Thoracic aorta (tissue), 2 donors: ENCODE measurements at regions not wholly inside any gene's neighbourhood (a gene's known extent, or its start where the extent isn't known, plus 50 kb on each side); places are given as distances from the start of the nearest gene placed in this dataset.

Experiments used
- ATAC-seq: fragments of 150-250 bp; one replicate; pipeline ENCODE4 v1.8.0; 2017; ENCODE audit warnings: low read depth; ENCODE audit not compliant: insufficient number of reproducible peaks, low FRiP score
- DNase-seq: peaks from one replicate; pipeline ENCODE4 v3.0.0-alpha.2; 2020; ENCODE audit warnings: low spot score
- H3K27ac ChIP-seq, 2 donors: fragments of 200-600 bp; sonication (generic); 1 replicate in 1 of 2; 2 replicates in 1 of 2; pipeline ENCODE4 v1.5.1; 2016; ENCODE audit warnings: mild to moderate bottlenecking in 2 of 2, moderate library complexity in 2 of 2
- H3K27me3 ChIP-seq: fragments of 200-600 bp; sonication (generic); replicated peaks from 2 replicates; pipeline ENCODE4 v1.6.0; 2016; ENCODE audit warnings: mild to moderate bottlenecking; ENCODE audit not compliant: insufficient read depth
- H3K36me3 ChIP-seq: fragments of 200-600 bp; sonication (generic); one replicate; pipeline ENCODE4 v1.5.1; 2016
- H3K4me1 ChIP-seq, 2 donors: fragments of 200-600 bp; sonication (generic); 1 replicate in 1 of 2; 2 replicates in 1 of 2; pipeline versions ENCODE4 v1.5.1 to v1.6.0; 2016; ENCODE audit warnings: low read depth in 2 of 2, mild to moderate bottlenecking in 1 of 2; ENCODE audit not compliant: control insufficient read depth in 1 of 2
- H3K4me3 ChIP-seq: fragments of 200-600 bp; sonication (generic); 2 replicates; pipeline ENCODE4 v1.5.1; 2016; ENCODE audit warnings: mild to moderate bottlenecking
- H3K9me3 ChIP-seq: fragments of 200-600 bp; sonication (generic); 2 replicates; pipeline ENCODE4 v1.5.1; 2016
- TF ChIP-seq, protein P1 (sequence below): fragments of 200-600 bp; sonication (generic); IDR thresholded peaks from one replicate; pipeline ENCODE4 v1.5.1; 2019; ENCODE audit warnings: antibody characterized with exemption

DNA sequence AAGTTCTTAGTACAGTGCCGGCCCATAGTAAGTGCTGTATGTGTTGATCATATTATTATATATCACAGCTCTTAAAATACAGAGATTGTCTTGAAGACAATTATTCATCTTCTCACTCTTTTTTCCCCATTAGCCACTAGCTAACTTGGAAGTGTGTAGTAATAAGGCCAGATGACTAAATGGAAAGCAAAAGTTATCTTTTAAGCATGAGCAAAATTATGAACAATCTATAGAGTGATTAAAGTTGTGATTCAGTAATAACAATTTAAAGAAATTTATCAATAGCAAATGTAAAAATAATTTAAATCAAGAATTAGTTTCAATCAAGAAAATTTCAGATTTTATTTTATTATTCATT lies 630.9 kb upstream of the TBL1XR1 start:
- no peak overlapping the region for H3K4me3 ChIP-seq
- DNase-seq (no peak), ATAC-seq (no peak)
- peaks cover 19 to 48% of the 10 kb centered on the region in 2 donors for H3K4me1 ChIP-seq
- no peak overlapping the region for H3K27ac ChIP-seq
- TF ChIP-seq, protein P1, sequence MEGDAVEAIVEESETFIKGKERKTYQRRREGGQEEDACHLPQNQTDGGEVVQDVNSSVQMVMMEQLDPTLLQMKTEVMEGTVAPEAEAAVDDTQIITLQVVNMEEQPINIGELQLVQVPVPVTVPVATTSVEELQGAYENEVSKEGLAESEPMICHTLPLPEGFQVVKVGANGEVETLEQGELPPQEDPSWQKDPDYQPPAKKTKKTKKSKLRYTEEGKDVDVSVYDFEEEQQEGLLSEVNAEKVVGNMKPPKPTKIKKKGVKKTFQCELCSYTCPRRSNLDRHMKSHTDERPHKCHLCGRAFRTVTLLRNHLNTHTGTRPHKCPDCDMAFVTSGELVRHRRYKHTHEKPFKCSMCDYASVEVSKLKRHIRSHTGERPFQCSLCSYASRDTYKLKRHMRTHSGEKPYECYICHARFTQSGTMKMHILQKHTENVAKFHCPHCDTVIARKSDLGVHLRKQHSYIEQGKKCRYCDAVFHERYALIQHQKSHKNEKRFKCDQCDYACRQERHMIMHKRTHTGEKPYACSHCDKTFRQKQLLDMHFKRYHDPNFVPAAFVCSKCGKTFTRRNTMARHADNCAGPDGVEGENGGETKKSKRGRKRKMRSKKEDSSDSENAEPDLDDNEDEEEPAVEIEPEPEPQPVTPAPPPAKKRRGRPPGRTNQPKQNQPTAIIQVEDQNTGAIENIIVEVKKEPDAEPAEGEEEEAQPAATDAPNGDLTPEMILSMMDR, result no peak
- H3K9me3 ChIP-seq, result no peaks in the 10 kb centered on the region
- no peaks in the 10 kb centered on the region for H3K36me3 ChIP-seq
- no peaks in the 10 kb centered on the region for H3K27me3 ChIP-seq

DNA sequence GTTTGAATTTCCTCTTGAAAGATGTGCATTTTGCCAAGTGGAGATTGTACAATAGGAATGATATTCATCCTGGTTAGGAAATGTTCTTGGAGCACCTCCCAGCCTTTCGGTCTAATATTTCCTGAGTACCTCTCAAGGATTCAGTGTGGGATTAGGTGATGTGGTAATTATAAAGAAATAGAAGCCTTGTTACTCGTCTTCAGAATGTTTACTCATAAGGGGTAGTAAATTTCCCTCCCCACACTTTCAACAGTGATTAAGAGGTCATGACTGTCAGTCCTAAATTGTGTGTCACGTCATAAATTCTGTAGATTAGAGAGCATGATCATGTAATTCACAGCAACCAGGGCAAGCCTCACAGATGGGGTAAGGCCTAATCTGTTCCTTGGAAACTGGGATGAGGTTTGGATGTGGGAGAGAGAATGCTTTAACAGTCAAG lies 633.1 kb upstream of the TBL1XR1 start:
- TF ChIP-seq, protein P1, result no peak
- peak overlapping the region in 1 of 2 donors; percentile 15 for H3K27ac ChIP-seq
- H3K27me3 ChIP-seq, result no peaks in the 10 kb centered on the region
- H3K4me3 ChIP-seq, result no peak overlapping the region
- no peak for DNase-seq
- no peak for ATAC-seq
- no peaks in the 10 kb centered on the region for H3K9me3 ChIP-seq
- H3K36me3 ChIP-seq, result no peaks in the 10 kb centered on the region
- H3K4me1 ChIP-seq, result peaks cover 7 to 30% of the 10 kb centered on the region in 2 donors

GRCh38 chr3:177831361-177831760 lies 634.1 kb upstream of the TBL1XR1 start:
- TF ChIP-seq, protein P1, result no peak
- H3K36me3 ChIP-seq, result no peaks in the 10 kb centered on the region
- H3K27ac ChIP-seq, result no peak overlapping the region
- H3K4me3 ChIP-seq, result no peak overlapping the region
- no peaks in the 10 kb centered on the region for H3K9me3 ChIP-seq
- ATAC-seq, result no peak
- H3K4me1 ChIP-seq, result peaks cover 7 to 33% of the 10 kb centered on the region in 2 donors
- no peak for DNase-seq
- no peaks in the 10 kb centered on the region for H3K27me3 ChIP-seq

DNA sequence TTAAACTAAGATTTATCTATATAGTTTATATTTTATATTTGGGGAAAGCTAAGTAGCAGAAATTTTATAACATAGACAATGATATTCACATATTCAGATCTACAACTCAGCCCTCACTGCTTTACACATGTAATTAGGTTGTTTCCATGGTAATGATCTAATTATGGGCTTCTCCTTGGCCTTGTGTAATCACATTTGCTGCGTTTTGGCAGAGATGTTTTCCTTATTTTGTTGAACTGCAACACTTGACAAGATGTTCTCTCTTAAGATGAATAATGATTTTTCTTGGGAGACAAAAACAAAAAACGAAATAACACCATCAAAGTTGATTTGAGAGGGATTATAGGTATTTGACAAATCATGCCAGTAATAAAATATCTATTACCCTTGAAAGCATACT lies 635.6 kb upstream of the TBL1XR1 start:
- no peak overlapping the region for H3K27ac ChIP-seq
- no peak for DNase-seq
- no peaks in the 10 kb centered on the region for H3K36me3 ChIP-seq
- H3K4me1 ChIP-seq, result peaks cover 7 to 27% of the 10 kb centered on the region in 2 donors
- H3K27me3 ChIP-seq, result no peaks in the 10 kb centered on the region
- H3K9me3 ChIP-seq, result no peaks in the 10 kb centered on the region
- ATAC-seq, result no peak
- TF ChIP-seq, protein P1, result no peak
- H3K4me3 ChIP-seq, result no peak overlapping the region

DNA sequence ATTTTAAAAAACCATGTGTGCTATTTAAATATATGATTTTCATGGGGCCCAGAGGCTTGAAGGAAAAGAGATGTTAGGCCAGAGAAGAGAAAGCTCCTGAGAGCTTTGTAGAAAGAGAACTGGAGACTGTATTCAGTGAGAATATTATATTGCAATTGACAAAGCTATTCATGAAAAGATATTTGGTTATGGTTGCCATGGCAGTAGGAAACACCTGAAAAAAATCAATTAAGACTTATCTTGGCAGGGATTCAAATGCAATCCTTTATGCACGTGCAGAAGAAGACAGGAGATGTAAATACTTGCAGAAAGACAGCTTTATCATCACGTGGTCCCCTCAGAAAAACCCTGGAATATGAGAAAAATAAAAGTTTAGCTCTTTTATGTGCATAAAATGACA lies 636.0 kb upstream of the TBL1XR1 start:
- TF ChIP-seq, protein P1, result no peak
- H3K36me3 ChIP-seq, result no peaks in the 10 kb centered on the region
- no peak for DNase-seq
- no peak for ATAC-seq
- H3K9me3 ChIP-seq, result no peaks in the 10 kb centered on the region
- no peak overlapping the region for H3K27ac ChIP-seq
- no peak overlapping the region for H3K4me3 ChIP-seq
- H3K4me1 ChIP-seq, result peaks cover 7 to 23% of the 10 kb centered on the region in 2 donors
- no peaks in the 10 kb centered on the region for H3K27me3 ChIP-seq
